DND-41 (cell line): ENCODE measurements at regions not wholly inside any gene's neighbourhood (a gene's known extent, or its start where the extent isn't known, plus 50 kb on each side); places are given as distances from the start of the nearest gene placed in this dataset.

Source experiments
- ATAC-seq: fragments of 200-7000 bp; cut with Tn5 transposase; 3 replicates; pipeline ENCODE4 v1.9.1; 2021; ENCODE audit warnings: low read depth; ENCODE audit not compliant: insufficient read depth
- DNase-seq: peaks from one replicate; pipeline ENCODE4 v3.0.0-alpha.2; 2020
- H2AFZ ChIP-seq: 2 replicates; pipeline ENCODE4 v1.6.0; 2012; ENCODE audit warnings: low read depth, low read length
- H3K27ac ChIP-seq: 2 replicates; pipeline ENCODE4 v1.5.1; 2012; ENCODE audit warnings: low read length, inconsistent platforms
- H3K27me3 ChIP-seq: fragments of 200-600 bp; sonication (generic); 2 replicates; pipeline ENCODE4 v1.6.0; 2012; ENCODE audit warnings: low read length, mild to moderate bottlenecking, inconsistent platforms; ENCODE audit not compliant: insufficient read depth, poor library complexity
- H3K36me3 ChIP-seq: 2 replicates; pipeline ENCODE4 v1.5.1; 2012; ENCODE audit warnings: low read length, inconsistent platforms; ENCODE audit not compliant: insufficient read depth
- H3K4me1 ChIP-seq: 2 replicates; pipeline ENCODE4 v1.5.1; 2012; ENCODE audit warnings: mild to moderate bottlenecking, low read length; ENCODE audit not compliant: insufficient read depth
- H3K4me2 ChIP-seq: 2 replicates; pipeline ENCODE4 v1.6.0; 2012; ENCODE audit warnings: mild to moderate bottlenecking, moderate library complexity, low read length, inconsistent platforms; ENCODE audit not compliant: insufficient read depth
- H3K4me3 ChIP-seq, 2 experiments: fragments of 200-600 bp in 1 of 2; shearing (Covaris generic) in 1 of 2; 2 replicates each; pipeline ENCODE4 v1.5.1; 2012 to 2016; ENCODE audit warnings: inconsistent platforms in 2 of 2, low read length in 2 of 2, mild to moderate bottlenecking in 2 of 2, low read depth in 1 of 2, moderate library complexity in 1 of 2
- H3K79me2 ChIP-seq: 2 replicates; pipeline ENCODE4 v1.6.0; 2012; ENCODE audit warnings: low read length, inconsistent platforms; ENCODE audit not compliant: insufficient read depth
- H3K9ac ChIP-seq: 2 replicates; pipeline ENCODE4 v1.6.0; 2012; ENCODE audit warnings: low read depth, mild to moderate bottlenecking, inconsistent platforms, low read length, moderate library complexity
- H3K9me3 ChIP-seq: 2 replicates; pipeline ENCODE4 v1.5.1; 2012; ENCODE audit warnings: low read length, moderate library complexity, mild to moderate bottlenecking, inconsistent platforms; ENCODE audit not compliant: insufficient read depth, severe bottlenecking
- H4K20me1 ChIP-seq: 2 replicates; pipeline ENCODE4 v1.6.0; 2012; ENCODE audit warnings: low read length; ENCODE audit not compliant: insufficient read depth
- CTCF ChIP-seq: IDR thresholded peaks from 2 replicates; pipeline ENCODE4 v1.5.1; 2012; ENCODE audit warnings: borderline replicate concordance, low read length, moderate library complexity, mild to moderate bottlenecking; ENCODE audit not compliant: poor library complexity, severe bottlenecking; ENCODE audit errors: extremely low read depth
- EZH2 ChIP-seq: IDR thresholded peaks from 3 replicates; pipeline ENCODE4 v1.6.1; 2012; ENCODE audit warnings: borderline replicate concordance, low read depth, mild to moderate bottlenecking, moderate library complexity, low read length, inconsistent platforms; ENCODE audit not compliant: severe bottlenecking

GRCh38 chr9:101796044-101796443 lies 57.6 kb upstream of the GRIN3A start:
- Histone ChIP-seq H3K9ac (no peak overlapping the region), H3K9me3 (no peaks in the 10 kb centered on the region), H3K27me3 (no peaks in the 10 kb centered on the region), H3K36me3 (no peaks in the 10 kb centered on the region), H3K27ac (no peak overlapping the region), H3K4me1 (no peaks in the 10 kb centered on the region), H3K79me2 (no peaks in the 10 kb centered on the region), H2AFZ (no peak overlapping the region), H3K4me2 (no peak overlapping the region), H4K20me1 (no peaks in the 10 kb centered on the region), H3K4me3 (no peak overlapping the region)
- DNase-seq: no peak
- no peak for ATAC-seq
- TF ChIP-seq EZH2 (no peak), CTCF (no peak)

- no peak for TF ChIP-seq EZH2
- TF ChIP-seq CTCF: no peak
- H3K79me2 ChIP-seq: no peaks in the 10 kb centered on the region
- H3K9ac ChIP-seq: no peak overlapping the region
- H3K4me3 ChIP-seq: no peak overlapping the region
- H3K4me1 ChIP-seq: no peaks in the 10 kb centered on the region
- H3K36me3 ChIP-seq: no peaks in the 10 kb centered on the region
- H2AFZ ChIP-seq: no peak overlapping the region
- H3K27ac ChIP-seq: no peak overlapping the region
- H3K9me3 ChIP-seq: no peaks in the 10 kb centered on the region
- no peak for DNase-seq
- no peak overlapping the region for H3K4me2 ChIP-seq
- no peaks in the 10 kb centered on the region for H4K20me1 ChIP-seq
- ATAC-seq: no peak
- no peaks in the 10 kb centered on the region for H3K27me3 ChIP-seq
These were observed 56.7 kb upstream of the GRIN3A start for GRCh38 chr9:101795147-101795546.

GRCh38 chr9:101792475-101792874 lies 54.0 kb upstream of the GRIN3A start:
- Histone ChIP-seq H3K36me3 (no peaks in the 10 kb centered on the region), H2AFZ (no peak overlapping the region), H4K20me1 (no peaks in the 10 kb centered on the region), H3K4me2 (no peak overlapping the region), H3K4me3 (no peak overlapping the region), H3K9me3 (no peaks in the 10 kb centered on the region), H3K27ac (no peak overlapping the region), H3K79me2 (no peaks in the 10 kb centered on the region), H3K4me1 (no peaks in the 10 kb centered on the region), H3K9ac (no peak overlapping the region), H3K27me3 (no peaks in the 10 kb centered on the region)
- TF ChIP-seq CTCF: no peak
- no peak for ATAC-seq
- DNase-seq: no peak

GRCh38 chr9:101791938-101792337 lies 53.5 kb upstream of the GRIN3A start:
- H3K36me3 ChIP-seq: no peaks in the 10 kb centered on the region
- no peak overlapping the region for H3K27ac ChIP-seq
- H2AFZ ChIP-seq: no peak overlapping the region
- no peaks in the 10 kb centered on the region for H3K79me2 ChIP-seq
- ATAC-seq (peak; percentile 62; the same call in 2 of the 3 replicates), DNase-seq (peak; percentile 29)
- no peak overlapping the region for H3K9ac ChIP-seq
- no peaks in the 10 kb centered on the region for H3K4me1 ChIP-seq
- H3K4me3 ChIP-seq: no peak overlapping the region
- TF ChIP-seq CTCF (peak; percentile 69), EZH2 (no peak)
- no peaks in the 10 kb centered on the region for H3K27me3 ChIP-seq
- no peaks in the 10 kb centered on the region for H3K9me3 ChIP-seq
- no peak overlapping the region for H3K4me2 ChIP-seq
- H4K20me1 ChIP-seq: no peaks in the 10 kb centered on the region
